ENCODE measurements at regions not wholly inside any gene's neighbourhood (a gene's known extent, or its start where the extent isn't known, plus 50 kb on each side); places are given as distances from the start of the nearest gene placed in this dataset.

- H3K27ac ChIP-seq = no peak overlapping the region
- no peak overlapping the region for H2AFZ ChIP-seq
- H3K9ac ChIP-seq = no peak overlapping the region
- no peaks in the 10 kb centered on the region for H3K36me3 ChIP-seq (ENCODE audit: control insufficient read depth, insufficient read depth, low read length)
- H3K4me1 ChIP-seq = no peaks in the 10 kb centered on the region
- H3K4me3 ChIP-seq (ENCODE audit: low read depth, low read length) = no peak overlapping the region
- no peaks in the 10 kb centered on the region for H3K79me2 ChIP-seq
- no peaks in the 10 kb centered on the region for H3K9me3 ChIP-seq (ENCODE audit: control insufficient read depth, low read length)
- no peaks in the 10 kb centered on the region for H3K27me3 ChIP-seq (ENCODE audit: control insufficient read depth, insufficient read depth, low read length)
- no peak for TF ChIP-seq CTCF (IDR thresholded peaks at IDR 0.05)
- no peak overlapping the region for H3K4me2 ChIP-seq (ENCODE audit: low read length)
Observed at GRCh38 chr2:18745431-18746272, 156.3 kb upstream of the NT5C1B start.

- Histone ChIP-seq H3K9me3 (ENCODE audit: control insufficient read depth, low read length) (no peaks in the 10 kb centered on the region), H3K9ac (no peak overlapping the region), H3K4me3 (ENCODE audit: low read depth, low read length) (no peak overlapping the region), H3K36me3 (ENCODE audit: control insufficient read depth, insufficient read depth, low read length) (no peaks in the 10 kb centered on the region), H3K4me1 (no peaks in the 10 kb centered on the region), H3K4me2 (ENCODE audit: low read length) (no peak overlapping the region), H2AFZ (no peak overlapping the region), H3K79me2 (no peaks in the 10 kb centered on the region), H3K27me3 (ENCODE audit: control insufficient read depth, insufficient read depth, low read length) (no peaks in the 10 kb centered on the region), H3K27ac (no peak overlapping the region)
- TF ChIP-seq CTCF (IDR thresholded peaks at IDR 0.05) = no peak
Observed at GRCh38 chr2:18741895-18742732, 152.7 kb upstream of the NT5C1B start.

GRCh38 chr2:18741191-18741590, 151.8 kb upstream of the NT5C1B start:
- H3K27me3 ChIP-seq (ENCODE audit: control insufficient read depth, insufficient read depth, low read length) = no peaks in the 10 kb centered on the region
- H3K9ac ChIP-seq = no peak overlapping the region
- no peaks in the 10 kb centered on the region for H3K36me3 ChIP-seq (ENCODE audit: control insufficient read depth, insufficient read depth, low read length)
- H2AFZ ChIP-seq = no peak overlapping the region
- no peak overlapping the region for H3K4me3 ChIP-seq (ENCODE audit: low read depth, low read length)
- no peak overlapping the region for H3K27ac ChIP-seq
- H3K9me3 ChIP-seq (ENCODE audit: control insufficient read depth, low read length) = no peaks in the 10 kb centered on the region
- no peak for TF ChIP-seq CTCF (IDR thresholded peaks at IDR 0.05)
- no peaks in the 10 kb centered on the region for H3K79me2 ChIP-seq
- H3K4me2 ChIP-seq (ENCODE audit: low read length) = no peak overlapping the region
- no peaks in the 10 kb centered on the region for H3K4me1 ChIP-seq

GRCh38 chr2:18740474-18740881, 151.1 kb upstream of the NT5C1B start:
- Histone ChIP-seq H3K27me3 (ENCODE audit: control insufficient read depth, insufficient read depth, low read length) (no peaks in the 10 kb centered on the region), H2AFZ (no peak overlapping the region), H3K9ac (no peak overlapping the region), H3K4me1 (no peaks in the 10 kb centered on the region), H3K79me2 (no peaks in the 10 kb centered on the region), H3K4me2 (ENCODE audit: low read length) (no peak overlapping the region), H3K36me3 (ENCODE audit: control insufficient read depth, insufficient read depth, low read length) (no peaks in the 10 kb centered on the region), H3K9me3 (ENCODE audit: control insufficient read depth, low read length) (no peaks in the 10 kb centered on the region), H3K4me3 (ENCODE audit: low read depth, low read length) (no peak overlapping the region), H3K27ac (no peak overlapping the region)
- no peak for TF ChIP-seq CTCF (IDR thresholded peaks at IDR 0.05)

Measured in parathyroid adenoma (tissue), 2 donors.